ENCODE measurements at regions not wholly inside any gene's neighbourhood (a gene's known extent, or its start where the extent isn't known, plus 50 kb on each side); places are given as distances from the start of the nearest gene placed in this dataset.

- H3K4me1 ChIP-seq (ENCODE audit: insufficient read depth, low read length, severe bottlenecking) = no peaks in the 10 kb centered on the region
- no peak overlapping the region for H3K9ac ChIP-seq (ENCODE audit: low read length)
- H3K9me2 ChIP-seq (ENCODE audit: low read depth, low read length) = no peaks in the 10 kb centered on the region
- TF ChIP-seq EZH2 (IDR thresholded peaks at IDR 0.05; ENCODE audit: borderline replicate concordance, low read length) (no peak), CTCF (IDR thresholded peaks at IDR 0.05; ENCODE audit: low read length) (no peak)
- no peak overlapping the region for H3K4me3 ChIP-seq (ENCODE audit: low read depth, low read length, poor library complexity, severe bottlenecking)
- H3K27ac ChIP-seq (ENCODE audit: low read depth, low read length, poor library complexity, severe bottlenecking) = no peak overlapping the region
- no peak overlapping the region for H3K4me2 ChIP-seq (ENCODE audit: low read length)
- H4K20me1 ChIP-seq (ENCODE audit: insufficient read depth, low read length) = no peaks in the 10 kb centered on the region
- H3K79me2 ChIP-seq (ENCODE audit: insufficient read depth, low read length) = no peaks in the 10 kb centered on the region
- H2AFZ ChIP-seq (ENCODE audit: low read length) = no peak overlapping the region
- no peaks in the 10 kb centered on the region for H3F3A ChIP-seq (ENCODE audit: insufficient read depth, low read length)
- H3K9me3 ChIP-seq (ENCODE audit: low read length) = no peaks in the 10 kb centered on the region
- no peaks in the 10 kb centered on the region for H3K27me3 ChIP-seq (ENCODE audit: insufficient read depth, low read length)
- H3K36me3 ChIP-seq (ENCODE audit: insufficient read depth, low read length) = no peaks in the 10 kb centered on the region
These were observed 129.7 kb upstream of the KCNH7 start for GRCh38 chr2:162968306-162968705.

GRCh38 chr2:162967811-162968210, 129.2 kb upstream of the KCNH7 start:
- no peaks in the 10 kb centered on the region for H3K9me2 ChIP-seq (ENCODE audit: low read depth, low read length)
- H3K27ac ChIP-seq (ENCODE audit: low read depth, low read length, poor library complexity, severe bottlenecking) = no peak overlapping the region
- no peaks in the 10 kb centered on the region for H3K36me3 ChIP-seq (ENCODE audit: insufficient read depth, low read length)
- H3F3A ChIP-seq (ENCODE audit: insufficient read depth, low read length) = no peaks in the 10 kb centered on the region
- no peak overlapping the region for H3K9ac ChIP-seq (ENCODE audit: low read length)
- H4K20me1 ChIP-seq (ENCODE audit: insufficient read depth, low read length) = no peaks in the 10 kb centered on the region
- H2AFZ ChIP-seq (ENCODE audit: low read length) = no peak overlapping the region
- TF ChIP-seq EZH2 (IDR thresholded peaks at IDR 0.05; ENCODE audit: borderline replicate concordance, low read length) = no peak
- TF ChIP-seq CTCF (IDR thresholded peaks at IDR 0.05; ENCODE audit: low read length) = no peak
- no peaks in the 10 kb centered on the region for H3K9me3 ChIP-seq (ENCODE audit: low read length)
- no peaks in the 10 kb centered on the region for H3K4me1 ChIP-seq (ENCODE audit: insufficient read depth, low read length, severe bottlenecking)
- no peak overlapping the region for H3K4me2 ChIP-seq (ENCODE audit: low read length)
- no peaks in the 10 kb centered on the region for H3K27me3 ChIP-seq (ENCODE audit: insufficient read depth, low read length)
- no peak overlapping the region for H3K4me3 ChIP-seq (ENCODE audit: low read depth, low read length, poor library complexity, severe bottlenecking)
- no peaks in the 10 kb centered on the region for H3K79me2 ChIP-seq (ENCODE audit: insufficient read depth, low read length)

GRCh38 chr2:162967147-162967546, 128.6 kb upstream of the KCNH7 start:
- Histone ChIP-seq H3K9me2 (ENCODE audit: low read depth, low read length) (no peaks in the 10 kb centered on the region), H3K9me3 (ENCODE audit: low read length) (no peaks in the 10 kb centered on the region), H4K20me1 (ENCODE audit: insufficient read depth, low read length) (no peaks in the 10 kb centered on the region), H3K4me1 (ENCODE audit: insufficient read depth, low read length, severe bottlenecking) (no peaks in the 10 kb centered on the region), H3K27me3 (ENCODE audit: insufficient read depth, low read length) (no peaks in the 10 kb centered on the region), H3K4me3 (ENCODE audit: low read depth, low read length, poor library complexity, severe bottlenecking) (no peak overlapping the region), H3K79me2 (ENCODE audit: insufficient read depth, low read length) (no peaks in the 10 kb centered on the region), H3K36me3 (ENCODE audit: insufficient read depth, low read length) (no peaks in the 10 kb centered on the region), H3K4me2 (ENCODE audit: low read length) (no peak overlapping the region), H2AFZ (ENCODE audit: low read length) (no peak overlapping the region), H3K9ac (ENCODE audit: low read length) (no peak overlapping the region), H3F3A (ENCODE audit: insufficient read depth, low read length) (no peaks in the 10 kb centered on the region), H3K27ac (ENCODE audit: low read depth, low read length, poor library complexity, severe bottlenecking) (no peak overlapping the region)
- no peak for TF ChIP-seq CTCF (IDR thresholded peaks at IDR 0.05; ENCODE audit: low read length)
- TF ChIP-seq EZH2 (IDR thresholded peaks at IDR 0.05; ENCODE audit: borderline replicate concordance, low read length) = no peak

Measured in OCI-LY1 (cell line).